Gastroesophageal sphincter (tissue), 4 donors: ENCODE measurements at regions not wholly inside any gene's neighbourhood (a gene's known extent, or its start where the extent isn't known, plus 50 kb on each side); places are given as distances from the start of the nearest gene placed in this dataset.

Source experiments
- ATAC-seq: fragments of 150-250 bp; one replicate; pipeline ENCODE4 v1.9.1; 2016; ENCODE audit warnings: mild to moderate bottlenecking, moderate library complexity
- H3K27ac ChIP-seq, 4 donors: fragments of 200-600 bp; sonication (generic) in 3 of 4; 1 replicate in 3 of 4; 2 replicates in 1 of 4; pipeline ENCODE4 v1.5.1; 2016 to 2019
- H3K27me3 ChIP-seq: fragments of 200-600 bp; sonication (generic); one replicate; pipeline ENCODE4 v1.5.1; 2019
- H3K36me3 ChIP-seq, 2 donors: fragments of 200-600 bp; sonication (generic); one replicate each; pipeline ENCODE4 v1.5.1; 2019; ENCODE audit warnings: control low read depth in 1 of 2
- H3K4me1 ChIP-seq, 3 donors: fragments of 200-600 bp; sonication (generic); 1 replicate in 2 of 3; 2 replicates in 1 of 3; pipeline ENCODE4 v1.5.1; 2016 to 2019; ENCODE audit warnings: control low read depth in 2 of 3
- H3K4me3 ChIP-seq, 2 donors: fragments of 200-600 bp; sonication (generic); one replicate each; pipeline ENCODE4 v1.5.1; 2019; ENCODE audit warnings: mild to moderate bottlenecking in 1 of 2, moderate library complexity in 1 of 2
- H3K9me3 ChIP-seq, 3 donors: fragments of 200-600 bp; sonication (generic); one replicate each; pipeline ENCODE4 v1.5.1; 2017 to 2019; ENCODE audit warnings: control low read depth in 2 of 3
- EP300 ChIP-seq: sonication (generic); formaldehyde crosslinking; IDR thresholded peaks from one replicate; pipeline ENCODE4 v1.6.1; 2017; ENCODE audit warnings: antibody characterized with exemption, mild to moderate bottlenecking
- POLR2A ChIP-seq, 2 donors: fragments of 450-650 bp; IDR thresholded peaks; one replicate each; pipeline ENCODE4 v1.6.1; 2017; ENCODE audit warnings: antibody characterized with exemption in 2 of 2, mild to moderate bottlenecking in 2 of 2, moderate library complexity in 1 of 2
- POLR2AphosphoS5 ChIP-seq: sonication (generic); formaldehyde crosslinking; IDR thresholded peaks from one replicate; pipeline ENCODE4 v1.6.1; 2017; ENCODE audit warnings: antibody characterized with exemption
- WGBS, 2 donors: methylation state at CpG; one replicate each; pipeline ENCODE4 v1.1.5; 2018; ENCODE audit warnings: low coverage in 1 of 2; 5-methylcytosine and 5-hydroxymethylcytosine counted together
- TF ChIP-seq, protein P1 (sequence below), 4 experiments: fragments of 200-600 bp in 2 of 4; fragments of 450-650 bp in 2 of 4; sonication (generic) in 1 of 4; IDR thresholded peaks; one replicate each; pipeline ENCODE4 v1.5.1; 2017 to 2019; ENCODE audit warnings: antibody characterized with exemption in 4 of 4, mild to moderate bottlenecking in 2 of 4, moderate library complexity in 2 of 4

- Histone ChIP-seq H3K36me3 (no peaks in the 10 kb centered on the region), H3K4me1 (no peaks in the 10 kb centered on the region), H3K4me3 (no peak overlapping the region), H3K27ac (no peak overlapping the region), H3K27me3 (no peaks in the 10 kb centered on the region), H3K9me3 (peaks cover 0 to 18% (median 0%) of the 10 kb centered on the region in 3 donors)
- TF ChIP-seq, protein P1, sequence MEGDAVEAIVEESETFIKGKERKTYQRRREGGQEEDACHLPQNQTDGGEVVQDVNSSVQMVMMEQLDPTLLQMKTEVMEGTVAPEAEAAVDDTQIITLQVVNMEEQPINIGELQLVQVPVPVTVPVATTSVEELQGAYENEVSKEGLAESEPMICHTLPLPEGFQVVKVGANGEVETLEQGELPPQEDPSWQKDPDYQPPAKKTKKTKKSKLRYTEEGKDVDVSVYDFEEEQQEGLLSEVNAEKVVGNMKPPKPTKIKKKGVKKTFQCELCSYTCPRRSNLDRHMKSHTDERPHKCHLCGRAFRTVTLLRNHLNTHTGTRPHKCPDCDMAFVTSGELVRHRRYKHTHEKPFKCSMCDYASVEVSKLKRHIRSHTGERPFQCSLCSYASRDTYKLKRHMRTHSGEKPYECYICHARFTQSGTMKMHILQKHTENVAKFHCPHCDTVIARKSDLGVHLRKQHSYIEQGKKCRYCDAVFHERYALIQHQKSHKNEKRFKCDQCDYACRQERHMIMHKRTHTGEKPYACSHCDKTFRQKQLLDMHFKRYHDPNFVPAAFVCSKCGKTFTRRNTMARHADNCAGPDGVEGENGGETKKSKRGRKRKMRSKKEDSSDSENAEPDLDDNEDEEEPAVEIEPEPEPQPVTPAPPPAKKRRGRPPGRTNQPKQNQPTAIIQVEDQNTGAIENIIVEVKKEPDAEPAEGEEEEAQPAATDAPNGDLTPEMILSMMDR (IDR thresholded peaks at IDR 0.05), result no peak
- TF ChIP-seq POLR2A (IDR thresholded peaks at IDR 0.05) (no peak), POLR2AphosphoS5 (no peak), EP300 (no peak)
- WGBS, 2 donors, result 62 to 93% methylated on average over 3 of the region's 3 CpGs
- ATAC-seq, result no peak
Observed at GRCh38 chr3:104901396-104901795, 465.3 kb upstream of the ALCAM start.

DNA sequence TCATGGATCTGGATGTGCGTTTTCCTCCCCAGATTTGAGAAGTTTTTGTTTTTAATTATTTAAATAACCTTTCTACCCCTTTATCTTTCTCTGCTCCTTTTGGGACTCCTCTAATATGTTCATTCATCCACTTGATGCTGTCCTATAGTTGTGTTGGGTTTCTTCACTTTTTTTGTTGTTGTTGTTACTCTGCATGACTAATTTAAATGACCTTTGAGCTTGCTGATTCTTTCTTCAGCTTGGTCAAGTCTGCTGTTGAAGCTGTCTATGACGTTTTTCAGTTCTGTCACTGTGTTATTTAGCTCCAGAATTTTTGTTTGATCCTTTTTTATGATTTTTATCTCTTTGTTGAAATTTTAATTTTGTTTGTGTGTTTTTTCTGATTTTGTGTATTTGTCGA lies 463.6 kb upstream of the ALCAM start:
- no peak for ATAC-seq
- Histone ChIP-seq H3K36me3 (no peaks in the 10 kb centered on the region), H3K27me3 (no peaks in the 10 kb centered on the region), H3K4me1 (no peaks in the 10 kb centered on the region), H3K27ac (no peak overlapping the region), H3K4me3 (no peak overlapping the region), H3K9me3 (peaks cover 0 to 18% (median 0%) of the 10 kb centered on the region in 3 donors)
- 70 to 86% methylated on average over 2 of the region's 3 CpGs for WGBS, 2 donors
- TF ChIP-seq EP300 (no peak), POLR2AphosphoS5 (no peak), POLR2A (IDR thresholded peaks at IDR 0.05) (no peak)
- TF ChIP-seq, protein P1 (IDR thresholded peaks at IDR 0.05), result no peak

- Histone ChIP-seq H3K36me3 (no peaks in the 10 kb centered on the region), H3K9me3 (peaks cover 0 to 18% (median 0%) of the 10 kb centered on the region in 3 donors), H3K27ac (no peak overlapping the region), H3K4me1 (no peaks in the 10 kb centered on the region), H3K4me3 (no peak overlapping the region), H3K27me3 (no peaks in the 10 kb centered on the region)
- ATAC-seq, result no peak
- TF ChIP-seq POLR2AphosphoS5 (no peak), POLR2A (IDR thresholded peaks at IDR 0.05) (no peak), EP300 (no peak)
- TF ChIP-seq, protein P1 (IDR thresholded peaks at IDR 0.05), result no peak
- 96% methylated on average over 8 of the region's 17 CpGs; no CpG with 5 or more reads in 1 of the 2 donors for WGBS, 2 donors
Observed at GRCh38 chr3:104906001-104906639, 460.6 kb upstream of the ALCAM start.

- H3K4me1 ChIP-seq, result no peaks in the 10 kb centered on the region
- 67 to 69% methylated on average over 2 to 6 of the region's 6 CpGs for WGBS, 2 donors
- no peaks in the 10 kb centered on the region for H3K36me3 ChIP-seq
- no peak overlapping the region for H3K27ac ChIP-seq
- no peak overlapping the region for H3K4me3 ChIP-seq
- no peak for ATAC-seq
- no peaks in the 10 kb centered on the region for H3K27me3 ChIP-seq
- peaks cover 0 to 18% (median 0%) of the 10 kb centered on the region in 3 donors for H3K9me3 ChIP-seq
- no peak for TF ChIP-seq EP300
- TF ChIP-seq POLR2AphosphoS5, result no peak
- TF ChIP-seq POLR2A (IDR thresholded peaks at IDR 0.05), result no peak
- TF ChIP-seq, protein P1 (IDR thresholded peaks at IDR 0.05), result no peak
Observed at GRCh38 chr3:104907507-104907906, 459.2 kb upstream of the ALCAM start.

GRCh38 chr3:104908761-104909160 lies 457.9 kb upstream of the ALCAM start:
- Histone ChIP-seq H3K36me3 (no peaks in the 10 kb centered on the region), H3K27ac (no peak overlapping the region), H3K9me3 (peaks cover 0 to 5% (median 0%) of the 10 kb centered on the region in 3 donors), H3K4me3 (no peak overlapping the region), H3K4me1 (no peaks in the 10 kb centered on the region), H3K27me3 (no peaks in the 10 kb centered on the region)
- ATAC-seq, result no peak
- TF ChIP-seq POLR2AphosphoS5 (no peak), EP300 (no peak), POLR2A (IDR thresholded peaks at IDR 0.05) (no peak)
- TF ChIP-seq, protein P1 (IDR thresholded peaks at IDR 0.05), result no peak
- 61 to 68% methylated on average over 2 of the region's 2 CpGs for WGBS, 2 donors
